ENCODE measurements at regions not wholly inside any gene's neighbourhood (a gene's known extent, or its start where the extent isn't known, plus 50 kb on each side); places are given as distances from the start of the nearest gene placed in this dataset.

- no peak for DNase-seq (ENCODE audit: extremely low read depth, insufficient read length)
- H3K4me3 ChIP-seq (replicated peaks; ENCODE audit: low read depth, low read length): no peak overlapping the region
- no peak for TF ChIP-seq CTCF (IDR thresholded peaks at IDR 0.05; ENCODE audit: insufficient read depth, low read length, poor library complexity, severe bottlenecking)
- H3K36me3 ChIP-seq (ENCODE audit: control insufficient read depth, insufficient read depth, low read length): no peaks in the 10 kb centered on the region
- no peaks in the 10 kb centered on the region for H3K27me3 ChIP-seq (replicated peaks; ENCODE audit: control insufficient read depth, insufficient read depth, low read length)
These were observed 1824.3 kb upstream of the CELF4 start for GRCh38 chr18:39389800-39390379.

GRCh38 chr18:39380866-39381265, 1815.3 kb upstream of the CELF4 start:
- Histone ChIP-seq H3K4me3 (replicated peaks; ENCODE audit: low read depth, low read length) (no peak overlapping the region), H3K27me3 (replicated peaks; ENCODE audit: control insufficient read depth, insufficient read depth, low read length) (no peaks in the 10 kb centered on the region), H3K36me3 (ENCODE audit: control insufficient read depth, insufficient read depth, low read length) (no peaks in the 10 kb centered on the region)
- TF ChIP-seq CTCF (IDR thresholded peaks at IDR 0.05; ENCODE audit: insufficient read depth, low read length, poor library complexity, severe bottlenecking): no peak
- no peak for DNase-seq (ENCODE audit: extremely low read depth, insufficient read length)

DNA sequence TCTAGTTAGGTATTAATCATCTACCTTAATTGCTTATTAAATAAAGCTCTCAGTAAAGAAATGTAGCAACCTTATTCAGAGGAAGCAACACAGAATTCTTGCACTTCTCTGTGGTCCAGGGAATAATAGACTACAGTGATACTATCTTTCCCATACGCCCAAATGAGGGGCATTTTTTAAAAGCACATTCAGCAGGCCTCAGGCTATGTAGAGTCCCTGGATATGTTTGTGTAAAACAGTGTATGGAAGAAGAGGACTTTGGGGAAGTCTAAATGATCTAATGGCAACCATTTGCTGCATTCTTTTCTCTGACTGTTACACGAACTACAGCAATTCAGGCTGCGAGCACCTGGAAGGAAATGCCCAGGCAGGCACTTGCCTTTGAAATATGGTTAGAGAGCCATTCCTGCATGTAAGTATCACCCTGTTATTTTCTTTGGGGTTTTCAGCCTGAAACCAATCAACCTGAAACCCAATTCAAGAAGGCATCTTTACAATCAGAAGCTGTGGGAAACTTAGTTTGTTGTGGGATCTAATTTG, 1814.7 kb upstream of the CELF4 start:
- Histone ChIP-seq H3K36me3 (ENCODE audit: control insufficient read depth, insufficient read depth, low read length) (no peaks in the 10 kb centered on the region), H3K4me3 (replicated peaks; ENCODE audit: low read depth, low read length) (no peak overlapping the region), H3K27me3 (replicated peaks; ENCODE audit: control insufficient read depth, insufficient read depth, low read length) (no peaks in the 10 kb centered on the region)
- no peak for TF ChIP-seq CTCF (IDR thresholded peaks at IDR 0.05; ENCODE audit: insufficient read depth, low read length, poor library complexity, severe bottlenecking)
- no peak for DNase-seq (ENCODE audit: extremely low read depth, insufficient read length)

DNA sequence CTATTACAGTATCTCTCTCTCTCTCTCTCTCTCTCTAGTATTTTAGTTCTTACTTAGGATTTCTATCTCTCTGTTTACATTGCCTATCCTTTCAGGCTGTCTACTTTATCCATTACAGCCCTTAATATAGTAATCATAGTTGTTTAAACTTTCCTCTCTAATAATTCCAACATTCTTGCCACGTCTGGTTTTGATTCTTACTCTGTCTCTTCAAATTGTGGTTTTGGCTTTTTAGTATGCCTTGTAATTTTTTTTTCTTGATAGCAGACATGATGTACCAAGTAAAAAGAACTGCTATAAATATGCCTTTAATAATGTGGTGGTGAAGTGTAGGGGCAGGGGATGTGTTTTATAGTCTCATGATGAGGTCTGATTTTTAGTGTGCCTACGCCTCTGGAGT, 1809.5 kb upstream of the CELF4 start:
- H3K27me3 ChIP-seq (replicated peaks; ENCODE audit: control insufficient read depth, insufficient read depth, low read length): no peaks in the 10 kb centered on the region
- DNase-seq (ENCODE audit: extremely low read depth, insufficient read length): no peak
- no peaks in the 10 kb centered on the region for H3K36me3 ChIP-seq (ENCODE audit: control insufficient read depth, insufficient read depth, low read length)
- no peak for TF ChIP-seq CTCF (IDR thresholded peaks at IDR 0.05; ENCODE audit: insufficient read depth, low read length, poor library complexity, severe bottlenecking)
- H3K4me3 ChIP-seq (replicated peaks; ENCODE audit: low read depth, low read length): no peak overlapping the region

DNA sequence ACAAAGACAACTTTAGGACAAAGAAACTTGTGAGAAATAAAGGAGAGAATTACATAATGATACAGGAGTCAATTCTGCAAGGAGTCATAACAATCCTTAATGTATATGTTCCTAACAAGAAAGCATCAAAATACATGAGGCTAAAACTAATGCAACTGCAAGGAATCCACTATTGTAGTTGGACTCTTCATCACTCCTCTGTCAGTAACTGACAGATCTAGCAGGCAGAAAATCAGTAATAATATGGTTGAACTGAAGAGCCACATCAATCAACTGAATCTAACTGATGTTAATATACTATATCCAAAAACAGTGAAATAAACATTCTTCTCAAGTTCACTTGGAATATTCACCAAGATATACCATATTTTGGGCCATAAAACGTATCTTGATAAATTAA, 1806.4 kb upstream of the CELF4 start:
- TF ChIP-seq CTCF (IDR thresholded peaks at IDR 0.05; ENCODE audit: insufficient read depth, low read length, poor library complexity, severe bottlenecking): no peak
- H3K36me3 ChIP-seq (ENCODE audit: control insufficient read depth, insufficient read depth, low read length): no peaks in the 10 kb centered on the region
- DNase-seq (ENCODE audit: extremely low read depth, insufficient read length): no peak
- no peaks in the 10 kb centered on the region for H3K27me3 ChIP-seq (replicated peaks; ENCODE audit: control insufficient read depth, insufficient read depth, low read length)
- no peak overlapping the region for H3K4me3 ChIP-seq (replicated peaks; ENCODE audit: low read depth, low read length)

DNA sequence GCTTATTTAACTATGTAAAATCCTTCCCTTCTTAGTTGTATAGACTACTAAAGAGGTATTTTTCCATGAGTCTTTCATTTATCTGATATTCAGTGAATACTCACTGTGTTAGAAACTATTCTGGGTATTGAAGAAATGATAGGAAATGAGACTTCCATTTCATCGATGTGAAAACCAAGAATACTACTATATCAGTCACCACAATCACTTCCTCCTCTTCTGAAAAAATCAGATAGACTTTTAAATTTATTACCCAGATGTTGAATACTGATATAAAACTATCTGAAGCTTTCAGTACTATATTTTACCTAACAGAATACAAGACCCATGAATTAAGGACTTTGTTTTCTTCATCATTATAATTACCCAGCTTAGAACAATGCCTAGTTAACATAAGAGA, 1801.1 kb upstream of the CELF4 start:
- Histone ChIP-seq H3K27me3 (replicated peaks; ENCODE audit: control insufficient read depth, insufficient read depth, low read length) (no peaks in the 10 kb centered on the region), H3K36me3 (ENCODE audit: control insufficient read depth, insufficient read depth, low read length) (no peaks in the 10 kb centered on the region), H3K4me3 (replicated peaks; ENCODE audit: low read depth, low read length) (no peak overlapping the region)
- no peak for TF ChIP-seq CTCF (IDR thresholded peaks at IDR 0.05; ENCODE audit: insufficient read depth, low read length, poor library complexity, severe bottlenecking)
- no peak for DNase-seq (ENCODE audit: extremely low read depth, insufficient read length)

Data from GM06990 (cell line).